Neural progenitor cell (in vitro differentiated cells): ENCODE measurements at regions not wholly inside any gene's neighbourhood (a gene's known extent, or its start where the extent isn't known, plus 50 kb on each side); places are given as distances from the start of the nearest gene placed in this dataset.

Experiments
- DNase-seq: peaks from one replicate; pipeline ENCODE4 v3.0.0-alpha.2; 2016; ENCODE audit warnings: low spot score
- H2AFZ ChIP-seq: fragments of 200-600 bp; sonication (generic); replicated peaks from 2 replicates; pipeline ENCODE4 v1.6.1; 2016; ENCODE audit warnings: antibody characterized with exemption
- H3F3A ChIP-seq: fragments of 200-600 bp; sonication (generic); 2 replicates; pipeline ENCODE4 v1.6.1; 2016; ENCODE audit warnings: antibody characterized with exemption, low read depth
- H3K27ac ChIP-seq: fragments of 200-600 bp; sonication (generic); 2 replicates; pipeline ENCODE4 v1.5.1; 2016; ENCODE audit warnings: mild to moderate bottlenecking
- H3K27me3 ChIP-seq: fragments of 200-600 bp; sonication (generic); 2 replicates; pipeline ENCODE4 v1.6.1; 2016; ENCODE audit warnings: mild to moderate bottlenecking, moderate library complexity
- H3K36me3 ChIP-seq: fragments of 200-600 bp; sonication (generic); 2 replicates; pipeline ENCODE4 v1.5.1; 2016
- H3K4me1 ChIP-seq: fragments of 200-600 bp; sonication (generic); 2 replicates; pipeline ENCODE4 v1.6.1; 2016; ENCODE audit warnings: mixed run types
- H3K4me2 ChIP-seq: fragments of 200-600 bp; sonication (generic); 2 replicates; pipeline ENCODE4 v1.6.1; 2016
- H3K4me3 ChIP-seq: fragments of 200-600 bp; sonication (generic); 2 replicates; pipeline ENCODE4 v1.5.1; 2016
- H3K79me2 ChIP-seq: fragments of 200-600 bp; sonication (generic); 2 replicates; pipeline ENCODE4 v1.6.1; 2016; ENCODE audit warnings: low read depth
- H3K9ac ChIP-seq: fragments of 200-600 bp; sonication (generic); 2 replicates; pipeline ENCODE4 v1.6.1; 2016
- H3K9me3 ChIP-seq: fragments of 200-600 bp; sonication (generic); 2 replicates; pipeline ENCODE4 v1.5.1; 2016; ENCODE audit warnings: low read depth
- H4K20me1 ChIP-seq: fragments of 200-600 bp; sonication (generic); 2 replicates; pipeline ENCODE4 v1.6.1; 2016; ENCODE audit warnings: low read depth
- H3K27ac Mint-ChIP-seq: 3 replicates; pipeline ENCODE4 v1.8.0; 2021; ENCODE audit warnings: mixed read lengths
- H3K27me3 Mint-ChIP-seq: 2 replicates; pipeline ENCODE4 v1.8.0; 2022; ENCODE audit warnings: low read depth, mild to moderate bottlenecking, inconsistent platforms, moderate library complexity, mixed read lengths; ENCODE audit not compliant: insufficient read depth
- H3K36me3 Mint-ChIP-seq: 3 replicates; pipeline ENCODE4 v1.8.0; 2021; ENCODE audit warnings: mixed read lengths
- H3K4me1 Mint-ChIP-seq: 3 replicates; pipeline ENCODE4 v1.8.0; 2021; ENCODE audit warnings: mixed read lengths
- H3K4me3 Mint-ChIP-seq: 3 replicates; pipeline ENCODE4 v1.8.0; 2021; ENCODE audit warnings: mild to moderate bottlenecking, moderate library complexity, mixed read lengths
- H3K9me3 Mint-ChIP-seq: 3 replicates; pipeline ENCODE4 v1.8.0; 2020; ENCODE audit warnings: mixed read lengths
- CTCF ChIP-seq: fragments of 200-600 bp; sonication (generic); IDR thresholded peaks from 2 replicates; pipeline ENCODE4 v1.5.1; 2017; ENCODE audit warnings: antibody characterized with exemption, mild to moderate bottlenecking
- EZH2 ChIP-seq: fragments of 200-600 bp; sonication (generic); IDR thresholded peaks from 2 replicates; pipeline ENCODE4 v1.6.1; 2017; ENCODE audit warnings: antibody characterized with exemption, mild to moderate bottlenecking, moderate library complexity
- EZH2phosphoT487 ChIP-seq: fragments of 200-600 bp; sonication (generic); IDR thresholded peaks from 2 replicates; pipeline ENCODE4 v1.6.1; 2017; ENCODE audit warnings: antibody characterized with exemption

GRCh38 chrX:7771788-7772438 is 71.1 kb upstream of the VCX start:
- H3K9ac ChIP-seq = no peak overlapping the region
- H3K4me1 ChIP-seq = no peaks in the 10 kb centered on the region
- TF ChIP-seq CTCF (no peak), EZH2phosphoT487 (no peak), EZH2 (no peak)
- H3K27me3 Mint-ChIP-seq = no peaks in the 10 kb centered on the region
- H3K36me3 ChIP-seq = no peaks in the 10 kb centered on the region
- H3K36me3 Mint-ChIP-seq = no peaks in the 10 kb centered on the region
- peaks cover 8% of the 10 kb centered on the region for H3K9me3 Mint-ChIP-seq
- no peak for DNase-seq
- H3K4me1 Mint-ChIP-seq = no peaks in the 10 kb centered on the region
- no peak overlapping the region for H2AFZ ChIP-seq
- H3K27me3 ChIP-seq = no peaks in the 10 kb centered on the region
- H3K9me3 ChIP-seq = peaks cover 3% of the 10 kb centered on the region
- H3K4me2 ChIP-seq = no peak overlapping the region
- H3K27ac ChIP-seq = no peak overlapping the region
- H3K79me2 ChIP-seq = no peaks in the 10 kb centered on the region
- no peaks in the 10 kb centered on the region for H4K20me1 ChIP-seq
- H3F3A ChIP-seq = no peaks in the 10 kb centered on the region
- no peak overlapping the region for H3K4me3 ChIP-seq
- no peak overlapping the region for H3K4me3 Mint-ChIP-seq
- no peak overlapping the region for H3K27ac Mint-ChIP-seq

- Histone ChIP-seq H3F3A (no peaks in the 10 kb centered on the region), H2AFZ (no peak overlapping the region), H3K4me1 (no peaks in the 10 kb centered on the region), H3K27me3 (no peaks in the 10 kb centered on the region), H3K9ac (no peak overlapping the region), H3K79me2 (no peaks in the 10 kb centered on the region), H3K4me3 (no peak overlapping the region), H3K27ac (no peak overlapping the region), H3K36me3 (no peaks in the 10 kb centered on the region), H4K20me1 (no peaks in the 10 kb centered on the region), H3K9me3 (no peaks in the 10 kb centered on the region), H3K4me2 (no peak overlapping the region)
- TF ChIP-seq CTCF (no peak), EZH2phosphoT487 (no peak), EZH2 (no peak)
- Mint-ChIP-seq H3K4me1 (no peaks in the 10 kb centered on the region), H3K27me3 (no peaks in the 10 kb centered on the region), H3K27ac (no peak overlapping the region), H3K9me3 (no peaks in the 10 kb centered on the region), H3K36me3 (no peaks in the 10 kb centered on the region), H3K4me3 (no peak overlapping the region)
- DNase-seq = no peak
Observed at GRCh38 chrX:7759830-7760229, 83.1 kb upstream of the VCX start.

GRCh38 chrX:7746856-7747255 is 96.1 kb upstream of the VCX start:
- H3K27me3 Mint-ChIP-seq = no peaks in the 10 kb centered on the region
- H3K9me3 Mint-ChIP-seq = no peaks in the 10 kb centered on the region
- TF ChIP-seq EZH2 (no peak), CTCF (no peak), EZH2phosphoT487 (no peak)

More at GRCh38 chrX:7746856-7747255, 96.1 kb upstream of the VCX start:
- Histone ChIP-seq H2AFZ (no peak overlapping the region), H3K9me3 (no peaks in the 10 kb centered on the region), H3K27ac (no peak overlapping the region), H3K4me2 (no peak overlapping the region), H3K9ac (no peak overlapping the region), H3K79me2 (no peaks in the 10 kb centered on the region), H3K4me3 (no peak overlapping the region), H3K27me3 (no peaks in the 10 kb centered on the region), H3F3A (no peaks in the 10 kb centered on the region), H3K36me3 (no peaks in the 10 kb centered on the region), H3K4me1 (no peaks in the 10 kb centered on the region), H4K20me1 (no peaks in the 10 kb centered on the region)
- H3K4me1 Mint-ChIP-seq = no peaks in the 10 kb centered on the region
- no peaks in the 10 kb centered on the region for H3K36me3 Mint-ChIP-seq
- no peak for DNase-seq
- no peak overlapping the region for H3K4me3 Mint-ChIP-seq
- no peak overlapping the region for H3K27ac Mint-ChIP-seq
